HG03196 (cell line): ENCODE measurements at regions not wholly inside any gene's neighbourhood (a gene's known extent, or its start where the extent isn't known, plus 50 kb on each side); places are given as distances from the start of the nearest gene placed in this dataset.

ENCODE experiments used
- ATAC-seq: cut with Tn5 transposase; IDR thresholded peaks from one replicate; pipeline ENCODE4 v1.9.1; 2021; ENCODE audit not compliant: unreplicated experiment

DNA sequence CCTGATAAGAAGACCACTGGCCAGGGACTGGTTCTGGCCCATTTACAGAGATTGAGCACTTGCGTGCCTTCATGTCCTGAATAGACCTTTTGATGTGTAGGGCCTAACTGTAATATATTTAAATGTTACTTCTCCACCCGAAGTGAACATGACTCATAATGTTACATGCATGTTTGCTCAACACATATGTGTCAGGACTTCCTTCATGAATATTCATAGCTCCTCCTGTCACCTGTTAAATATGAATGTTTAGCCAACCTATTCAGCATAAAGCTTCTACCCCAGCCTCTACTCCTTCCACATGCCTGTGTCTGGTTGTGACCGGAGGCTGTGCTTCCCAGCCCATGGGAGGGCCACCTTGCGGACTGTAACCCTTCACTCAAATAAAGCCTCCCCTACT, 457.5 kb downstream of the IRX1 start:
- ATAC-seq = no peak

DNA sequence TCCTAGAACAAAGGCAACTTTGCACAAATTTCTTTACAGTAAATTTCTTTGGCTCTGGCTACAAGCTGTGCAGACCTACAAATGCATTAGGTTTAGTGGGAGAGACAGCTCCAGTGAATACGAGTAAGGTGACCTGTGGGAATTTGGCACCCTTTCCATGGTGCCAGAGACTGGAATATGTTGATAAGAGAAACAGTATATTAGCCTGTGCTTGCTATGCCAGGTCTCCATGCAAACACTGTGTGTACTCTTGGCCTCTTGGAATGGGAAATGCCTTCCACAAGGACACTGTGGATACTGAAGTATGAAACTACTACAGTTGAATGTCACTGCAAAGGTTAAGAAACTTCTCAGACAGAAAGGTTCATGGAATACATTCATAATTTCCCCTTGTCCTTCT, 458.5 kb downstream of the IRX1 start:
- no peak for ATAC-seq

DNA sequence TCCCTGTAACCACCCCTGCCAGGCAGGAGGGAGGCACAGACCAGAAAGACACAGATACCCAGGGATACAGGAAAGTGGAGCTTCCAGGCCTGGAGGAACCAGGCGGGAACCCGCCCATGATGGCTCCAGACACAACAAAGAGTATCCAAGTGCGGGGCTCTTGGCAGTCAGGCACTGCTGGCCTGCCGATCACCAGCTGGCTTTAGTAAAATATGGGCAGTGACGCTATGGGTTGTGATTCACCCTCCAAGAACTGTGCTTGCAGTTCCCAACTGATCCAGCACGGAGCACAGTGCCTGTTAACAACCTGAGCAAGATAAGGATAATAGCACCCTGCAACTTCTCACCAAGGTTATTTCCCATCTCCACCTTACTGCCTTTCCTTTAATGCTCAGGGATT, 463.3 kb downstream of the IRX1 start:
- no peak for ATAC-seq

DNA sequence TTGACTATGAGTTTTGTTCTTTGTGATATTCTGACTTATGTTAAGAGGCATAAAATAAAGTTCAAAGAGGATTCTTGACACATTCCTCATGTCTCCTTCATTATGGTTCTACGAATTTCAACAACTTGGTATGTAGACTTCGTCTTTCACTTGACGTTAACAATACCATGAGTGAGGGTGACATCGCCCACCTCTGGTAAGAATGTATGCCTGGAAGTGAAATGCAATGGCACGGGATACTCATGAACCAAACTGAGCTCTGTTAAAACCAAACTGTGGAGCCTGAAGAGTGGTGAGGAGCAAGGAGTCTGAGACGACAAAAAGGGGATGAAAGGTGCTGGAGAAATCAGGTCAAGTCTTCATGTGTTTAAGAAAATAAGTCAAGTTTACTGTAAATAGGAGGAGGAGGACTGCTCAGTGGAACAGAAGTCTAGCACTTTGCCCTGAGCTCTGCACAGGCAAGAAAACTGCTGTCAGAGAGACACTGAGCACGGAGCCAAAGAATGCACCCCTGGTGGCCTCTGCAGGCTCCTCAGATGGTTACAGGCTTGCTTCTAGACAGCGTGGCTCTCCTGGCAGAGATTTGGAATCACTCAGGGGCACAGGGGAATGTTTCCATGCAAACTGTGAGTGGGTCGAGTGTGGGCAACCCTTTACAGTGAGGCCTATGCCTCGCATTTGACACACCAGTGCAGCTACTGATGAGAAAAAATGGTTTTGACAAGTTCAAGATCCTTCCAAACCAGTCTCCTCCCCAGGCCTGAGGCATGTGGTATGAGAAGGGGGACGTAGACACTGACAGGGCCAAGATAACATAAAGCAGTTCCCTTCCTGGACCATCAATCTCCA, 470.1 kb downstream of the IRX1 start:
- ATAC-seq = no peak

DNA sequence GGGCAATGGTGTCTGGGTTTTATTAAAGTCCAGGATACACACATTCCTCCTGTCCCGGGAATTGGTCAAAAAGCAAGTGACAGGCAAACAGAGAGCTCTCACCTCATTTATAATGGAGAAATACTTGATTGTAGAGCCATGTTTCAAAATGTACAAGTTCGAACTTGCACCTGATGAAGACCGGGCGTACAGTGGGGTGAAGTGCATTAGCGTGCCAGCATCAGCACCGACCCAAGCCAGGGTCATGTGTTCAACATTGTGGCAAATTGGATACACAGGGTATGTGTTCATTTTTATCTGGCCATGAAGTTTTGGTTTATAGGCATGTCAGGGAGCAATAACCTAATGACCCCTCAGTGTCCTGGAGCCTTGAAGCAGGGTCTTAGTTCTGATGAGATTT, 472.5 kb downstream of the IRX1 start:
- ATAC-seq = no peak

DNA sequence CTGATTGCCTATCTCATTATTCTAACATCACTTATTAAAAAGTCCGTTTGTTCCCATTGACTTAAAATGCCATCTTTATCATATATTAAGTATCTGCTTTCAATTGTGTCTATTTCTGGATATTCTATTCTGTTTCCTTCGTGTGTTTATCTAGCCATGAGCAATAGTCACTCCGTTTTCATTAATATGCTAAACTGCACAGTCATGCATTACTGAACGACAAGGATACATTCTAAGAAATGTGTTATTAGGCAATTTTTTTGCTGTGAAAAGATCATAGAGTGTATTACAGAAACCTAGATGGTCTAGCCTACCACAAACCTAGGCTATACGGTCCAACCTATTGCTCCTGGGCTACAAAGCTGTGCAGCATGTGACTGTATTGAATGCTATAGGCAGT, 482.9 kb downstream of the IRX1 start:
- no peak for ATAC-seq

DNA sequence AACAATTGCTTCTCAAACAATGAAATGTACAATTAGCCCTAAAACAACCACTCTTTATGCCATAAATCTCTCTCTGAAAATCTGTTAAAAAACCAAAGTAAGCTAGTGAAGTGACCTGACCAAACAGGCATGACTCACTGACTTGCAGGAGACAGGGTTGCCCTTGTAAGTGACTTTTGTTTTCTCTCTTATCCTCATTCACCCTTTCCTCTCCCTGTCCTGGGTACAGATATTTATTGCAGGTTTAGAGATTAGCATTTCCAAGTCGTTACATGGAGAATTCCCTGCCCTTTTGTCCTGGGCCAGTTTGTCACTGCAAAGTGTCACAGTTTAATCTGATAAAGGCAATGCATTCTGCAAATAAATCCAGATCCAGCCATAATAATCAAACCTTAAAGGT, 484.2 kb downstream of the IRX1 start:
- ATAC-seq = no peak

DNA sequence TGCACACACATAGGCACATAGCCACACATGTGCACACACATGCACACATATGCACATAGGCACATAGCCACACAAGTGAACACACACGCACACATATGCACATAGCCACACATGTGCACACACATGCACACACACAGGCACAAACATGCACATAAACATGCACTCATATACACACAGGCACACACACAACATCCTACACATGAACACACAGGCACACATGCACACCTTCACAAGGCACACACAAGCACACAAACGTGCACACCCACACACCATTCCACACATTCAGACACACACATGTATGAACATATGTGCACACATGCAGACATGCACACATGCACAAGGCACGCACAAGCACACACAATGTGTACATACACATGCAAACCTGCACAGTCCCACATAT, 484.7 kb downstream of the IRX1 start:
- no peak for ATAC-seq

DNA sequence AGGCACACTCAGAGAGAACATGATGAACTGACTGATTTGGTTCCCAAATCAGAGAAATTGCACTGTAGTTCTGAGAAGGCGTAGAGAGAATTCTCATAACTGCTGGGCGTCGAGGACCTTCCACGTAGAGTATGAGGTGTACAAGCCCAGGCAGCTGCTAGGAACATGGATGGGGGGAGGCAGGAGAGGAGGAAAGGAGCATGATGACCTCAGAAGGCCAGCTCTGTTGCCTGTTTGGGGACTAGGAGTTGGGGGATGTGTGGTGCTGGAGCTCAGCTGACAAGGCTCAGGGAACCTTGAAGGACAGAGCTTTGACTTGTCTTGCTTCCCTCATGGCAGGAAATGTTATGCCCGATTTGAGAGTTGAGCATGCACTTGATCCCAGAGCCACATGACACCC, 485.4 kb downstream of the IRX1 start:
- no peak for ATAC-seq

DNA sequence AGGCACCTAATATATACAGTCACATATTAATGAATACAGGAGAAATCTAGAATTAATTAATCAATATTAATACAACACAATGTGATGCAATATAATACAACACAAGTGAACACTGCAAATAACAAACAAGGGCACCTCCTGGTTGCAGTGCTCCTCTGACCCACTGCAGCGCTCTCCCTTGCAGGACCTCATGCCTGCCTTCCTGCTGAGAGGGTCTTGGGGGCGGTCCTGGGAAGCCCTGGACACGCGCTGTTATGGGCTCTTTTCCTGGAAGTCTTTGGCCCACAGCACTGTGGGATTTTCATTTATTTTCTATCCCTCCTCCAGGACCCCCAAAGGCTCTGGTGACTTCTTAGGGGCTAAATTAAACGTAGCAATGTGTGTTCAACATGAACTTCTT, 485.8 kb downstream of the IRX1 start:
- ATAC-seq = no peak

DNA sequence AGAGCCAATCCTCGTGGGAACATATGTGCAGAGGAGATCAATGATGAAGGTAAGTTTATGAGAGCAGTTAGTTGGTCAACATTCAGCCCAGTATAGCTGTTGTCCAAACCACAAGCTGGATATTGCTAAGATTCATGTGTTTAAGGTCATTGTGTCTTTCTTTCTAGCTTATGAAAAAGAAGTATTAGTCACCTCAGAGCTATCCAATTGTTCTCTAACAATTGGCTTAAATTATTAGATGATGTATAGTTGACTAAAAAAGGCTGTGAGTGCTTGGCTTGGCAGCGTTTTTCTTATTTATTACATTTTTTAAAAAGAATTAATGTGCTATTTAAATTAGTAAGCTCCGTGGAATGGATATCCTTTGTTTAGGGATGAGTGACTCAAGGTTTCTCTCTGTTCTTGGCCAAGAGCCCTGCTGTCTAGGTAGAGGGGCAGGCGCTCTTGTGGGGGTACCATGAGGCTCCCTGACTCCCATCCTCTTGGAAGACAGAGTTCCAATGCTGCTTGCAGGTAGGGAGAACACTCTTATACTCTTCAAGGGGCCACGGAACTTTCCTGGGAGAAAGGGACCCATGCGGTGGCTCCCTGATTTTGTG, 487.4 kb downstream of the IRX1 start:
- no peak for ATAC-seq

DNA sequence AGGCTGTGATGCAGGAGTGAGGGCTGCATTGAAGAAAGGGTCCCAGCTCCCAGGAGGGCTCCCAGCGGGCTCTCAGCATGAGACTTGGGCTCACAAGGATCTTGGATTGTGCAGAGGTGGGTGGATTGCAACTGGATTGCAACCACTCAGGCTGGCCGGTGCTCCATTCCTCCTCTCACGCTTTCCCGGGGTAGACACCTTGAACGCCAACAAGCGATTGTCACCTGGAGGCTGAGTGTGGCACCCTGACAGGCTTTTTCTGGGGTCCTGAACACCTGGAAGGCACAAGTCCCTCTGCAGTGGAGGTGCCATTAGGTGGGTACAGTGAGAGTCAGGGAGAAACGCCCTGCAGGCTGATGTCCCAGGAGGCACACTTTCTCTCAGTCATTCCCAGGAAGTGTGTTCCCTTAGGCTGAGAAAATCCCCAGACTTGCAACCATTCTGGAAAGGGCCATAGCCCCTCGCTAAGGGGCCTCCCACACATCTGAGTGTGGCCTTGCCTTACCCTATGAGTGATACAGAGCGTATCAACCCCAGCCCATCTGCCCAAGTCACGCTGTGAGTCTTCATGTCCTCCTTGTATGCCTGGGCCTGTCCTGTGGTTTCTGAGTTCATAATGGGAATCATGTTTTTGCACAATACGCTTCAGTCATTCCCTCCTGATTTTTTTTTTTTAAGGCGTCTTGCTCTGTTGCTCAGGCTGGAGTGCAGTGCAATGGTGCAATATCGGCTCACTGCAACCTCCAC, 488.1 kb downstream of the IRX1 start:
- no peak for ATAC-seq

DNA sequence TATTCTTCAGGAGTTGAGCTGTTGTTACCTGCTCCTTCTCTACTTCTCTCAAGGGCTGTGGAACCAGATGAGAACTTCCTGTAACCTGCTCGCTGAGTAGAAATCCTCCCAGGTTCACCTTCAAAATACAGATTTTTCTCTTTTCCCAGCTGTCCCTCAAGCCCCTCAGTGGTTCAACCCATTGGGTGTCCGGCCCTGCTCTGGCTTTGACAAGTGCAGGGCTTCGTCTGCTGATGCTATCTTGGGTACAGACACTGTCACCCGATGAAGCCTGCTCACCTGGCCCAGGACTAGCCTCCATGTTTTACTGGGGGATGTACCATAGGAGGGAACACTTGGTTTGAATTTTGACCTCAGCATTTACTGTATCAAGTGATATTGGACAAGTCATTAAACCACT, 490.4 kb downstream of the IRX1 start:
- no peak for ATAC-seq

DNA sequence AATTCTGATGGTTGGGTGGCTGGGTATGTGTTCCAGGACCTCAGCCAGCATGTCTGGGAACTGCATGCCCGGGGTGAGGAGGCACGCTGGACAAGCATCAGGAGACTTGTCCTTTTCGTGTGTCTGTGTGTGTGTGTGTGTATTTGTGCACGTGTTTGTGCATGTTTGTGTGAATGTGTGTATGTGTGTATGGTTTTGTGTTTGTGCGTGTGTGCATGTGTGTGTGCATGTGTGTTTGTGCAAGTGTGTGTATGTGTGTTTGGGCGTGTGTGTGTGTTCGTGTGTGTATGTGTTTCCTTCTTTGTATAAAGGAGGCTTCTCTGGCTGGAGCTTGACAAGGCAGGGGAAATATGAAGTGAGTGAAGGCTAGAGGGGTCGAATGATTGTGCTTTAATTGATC, 491.5 kb downstream of the IRX1 start:
- ATAC-seq = no peak

DNA sequence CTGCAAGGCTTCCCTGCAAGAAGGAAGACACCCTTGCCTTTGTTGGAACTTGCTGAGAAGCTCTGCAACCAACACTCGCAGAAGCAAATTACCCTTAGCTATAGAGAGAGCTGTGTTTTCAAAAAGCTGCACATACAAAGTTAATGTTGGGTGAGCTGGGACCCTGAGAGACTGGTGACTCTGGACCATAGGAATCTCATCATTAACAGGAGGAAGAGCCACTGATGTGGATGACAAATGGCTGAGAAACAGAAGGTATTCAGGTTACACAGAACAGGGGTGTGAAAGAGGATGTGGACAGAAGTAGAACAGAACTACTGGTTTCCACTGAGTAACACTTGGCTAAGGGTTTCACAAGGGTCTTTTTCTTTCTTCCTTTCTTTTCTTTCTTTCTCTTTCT, 493.5 kb downstream of the IRX1 start:
- no peak for ATAC-seq

DNA sequence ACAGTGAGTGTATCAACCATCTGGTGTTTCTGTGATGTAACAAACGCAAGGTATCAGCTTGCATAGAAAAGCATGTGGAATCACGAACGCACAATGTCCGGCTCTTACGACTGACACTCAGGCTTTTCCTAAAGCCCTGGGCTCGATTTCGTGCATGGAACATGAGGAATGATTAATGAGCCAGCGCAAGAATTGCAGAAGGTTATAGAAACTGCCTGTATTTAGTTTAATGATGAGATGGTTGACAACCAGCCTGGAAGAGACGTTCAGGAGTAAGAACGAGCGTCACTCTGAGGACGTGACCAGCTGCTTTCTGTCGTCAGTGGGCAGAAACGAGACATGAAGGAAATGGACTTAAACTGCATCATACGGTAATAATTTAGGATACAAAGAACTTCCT, 497.6 kb downstream of the IRX1 start:
- no peak for ATAC-seq

DNA sequence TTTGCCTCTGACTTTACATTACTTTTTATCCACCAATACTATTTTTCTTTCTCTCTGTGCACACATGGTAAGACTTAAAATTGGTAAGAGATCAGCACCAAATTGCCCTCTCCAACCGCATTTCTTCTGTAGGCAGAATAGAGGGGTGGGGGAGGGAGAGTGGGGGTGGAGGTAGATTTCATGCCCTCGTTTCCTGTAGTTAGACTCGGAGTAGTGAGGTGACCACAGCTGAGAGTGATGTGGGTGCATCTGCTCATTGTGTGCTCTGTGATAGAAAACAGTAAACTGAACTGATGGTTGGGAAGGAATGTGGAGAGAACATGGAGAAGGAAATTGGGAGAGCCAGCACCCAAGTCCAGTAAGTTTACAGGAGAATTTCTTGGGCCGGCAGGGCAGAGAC, 498.3 kb downstream of the IRX1 start:
- ATAC-seq = no peak

DNA sequence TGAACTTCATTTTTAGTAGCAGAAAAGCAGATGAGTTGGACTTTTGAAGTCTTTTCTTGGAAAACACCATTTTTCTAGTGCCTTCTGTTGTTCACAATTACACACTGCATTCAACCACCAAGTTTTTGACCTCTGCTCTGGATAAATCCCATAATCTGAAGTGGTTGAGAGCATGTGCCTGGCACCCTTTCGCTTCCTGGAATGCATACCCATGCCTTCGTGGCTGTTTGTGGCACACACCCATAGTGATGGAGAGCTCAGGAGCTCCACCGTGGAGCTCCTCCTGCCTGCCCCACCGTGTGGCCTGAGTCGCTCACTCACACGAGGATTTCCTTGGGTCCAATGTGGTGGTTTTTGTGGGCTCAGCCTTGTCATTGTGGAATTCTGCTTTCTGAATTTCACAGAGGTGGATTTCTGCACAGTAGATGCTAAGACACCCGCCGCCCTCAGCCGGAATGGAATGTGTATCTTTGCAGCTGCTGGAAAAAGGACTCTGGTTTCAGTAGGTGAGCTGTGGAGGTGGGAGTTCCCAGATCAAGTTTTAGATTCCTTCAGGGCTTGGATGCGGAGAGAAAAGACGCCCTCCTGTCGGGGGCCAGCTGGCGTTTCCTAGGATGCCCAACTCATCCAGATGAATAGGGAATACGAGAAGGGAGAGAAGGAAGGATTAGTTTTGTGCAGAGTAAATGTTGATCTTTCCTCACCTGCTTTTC, 500.4 kb downstream of the IRX1 start:
- ATAC-seq = no peak

DNA sequence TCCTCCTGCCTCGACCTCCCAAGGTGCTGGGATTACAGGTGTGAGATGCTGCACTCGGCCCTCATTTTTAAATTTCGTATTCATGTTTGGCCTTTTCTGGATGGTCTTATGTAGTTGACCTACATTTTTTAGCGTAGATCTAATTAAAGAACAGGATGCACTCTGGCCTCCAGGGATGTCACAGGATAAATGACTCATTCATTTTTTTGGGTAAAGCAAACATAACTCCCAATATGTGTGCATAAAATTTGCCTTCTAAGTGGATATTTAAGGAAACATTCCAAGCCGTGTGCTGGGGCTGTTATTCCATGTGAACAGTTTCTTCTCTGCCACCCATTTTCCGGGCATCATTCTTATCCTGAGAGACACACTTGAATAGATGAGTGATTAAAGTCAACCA, 501.6 kb downstream of the IRX1 start:
- ATAC-seq = no peak

DNA sequence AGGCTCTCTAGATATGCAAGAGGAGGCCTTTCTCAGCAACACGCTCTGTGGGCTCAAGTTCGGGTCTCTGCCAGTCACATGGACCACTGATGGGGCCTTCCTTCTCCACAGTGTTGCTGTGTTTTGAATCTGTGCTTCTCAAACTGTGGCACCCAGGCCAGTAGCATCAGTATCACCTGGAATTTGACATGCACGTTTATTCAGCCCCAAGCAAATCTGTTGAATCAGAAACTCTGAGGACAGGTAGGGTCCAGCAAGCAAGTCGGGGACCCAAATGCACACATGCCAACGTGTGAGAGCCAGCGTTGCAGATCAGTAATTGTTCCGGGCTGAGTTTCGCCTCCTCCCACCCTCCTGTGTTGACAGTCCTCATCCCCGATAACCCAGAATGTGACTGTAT, 502.6 kb downstream of the IRX1 start:
- no peak for ATAC-seq

DNA sequence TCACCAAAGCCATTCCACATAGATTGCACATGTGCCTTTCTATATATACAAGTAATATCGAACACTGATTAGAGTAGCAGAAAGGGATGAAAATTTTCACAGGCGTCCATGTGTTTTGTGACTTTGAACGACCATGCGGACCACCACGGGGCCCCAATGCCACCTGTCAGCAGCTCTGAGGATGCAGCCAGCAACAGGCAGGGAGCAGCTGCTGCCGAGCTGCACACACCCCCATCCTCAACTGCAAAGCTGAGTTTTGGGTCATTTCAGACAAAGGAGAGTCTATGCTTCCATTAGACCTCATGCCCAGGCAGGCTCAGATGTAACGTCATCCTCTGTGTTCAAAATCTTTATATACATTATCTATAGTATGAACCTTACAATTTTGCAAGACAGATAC, 503.8 kb downstream of the IRX1 start:
- ATAC-seq = no peak

DNA sequence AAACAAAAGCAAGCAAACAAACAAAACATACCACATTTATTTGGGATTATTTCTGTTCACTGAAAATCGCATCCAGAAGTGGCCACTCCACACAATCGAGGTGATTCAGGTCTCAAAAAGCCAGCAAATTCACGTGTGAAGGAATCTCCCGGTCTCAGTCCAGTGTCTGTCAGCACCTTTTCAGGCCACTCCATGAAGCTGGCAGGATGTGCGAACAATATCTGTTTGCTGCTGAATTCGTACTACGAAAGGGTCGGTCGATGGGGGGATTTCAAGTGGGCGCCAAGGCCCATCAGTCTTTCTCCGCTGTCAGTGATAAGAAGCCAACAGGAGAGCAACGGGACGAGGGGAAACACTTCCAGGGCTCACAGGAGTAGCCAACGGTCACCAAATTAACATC, 505.1 kb downstream of the IRX1 start:
- no peak for ATAC-seq
